Body of pancreas (tissue), 4 donors: ENCODE measurements at regions not wholly inside any gene's neighbourhood (a gene's known extent, or its start where the extent isn't known, plus 50 kb on each side); places are given as distances from the start of the nearest gene placed in this dataset.
A peak's percentile ranks its signal among the peaks of the same experiment; 100 is the strongest.

ENCODE experiments used
- CTCF ChIP-seq, 7 experiments: fragments of 450-650 bp in 4 of 7; fragments of 200-600 bp in 3 of 7; sonication (generic) in 3 of 7; IDR thresholded peaks; one replicate each; pipeline ENCODE4 v1.5.1; 2016 to 2019; ENCODE audit warnings: antibody characterized with exemption in 7 of 7
- POLR2A ChIP-seq, 3 donors: fragments of 450-650 bp; IDR thresholded peaks; one replicate each; pipeline ENCODE4 v1.6.1; 2016; ENCODE audit warnings: antibody characterized with exemption in 3 of 3, mild to moderate bottlenecking in 2 of 3

DNA sequence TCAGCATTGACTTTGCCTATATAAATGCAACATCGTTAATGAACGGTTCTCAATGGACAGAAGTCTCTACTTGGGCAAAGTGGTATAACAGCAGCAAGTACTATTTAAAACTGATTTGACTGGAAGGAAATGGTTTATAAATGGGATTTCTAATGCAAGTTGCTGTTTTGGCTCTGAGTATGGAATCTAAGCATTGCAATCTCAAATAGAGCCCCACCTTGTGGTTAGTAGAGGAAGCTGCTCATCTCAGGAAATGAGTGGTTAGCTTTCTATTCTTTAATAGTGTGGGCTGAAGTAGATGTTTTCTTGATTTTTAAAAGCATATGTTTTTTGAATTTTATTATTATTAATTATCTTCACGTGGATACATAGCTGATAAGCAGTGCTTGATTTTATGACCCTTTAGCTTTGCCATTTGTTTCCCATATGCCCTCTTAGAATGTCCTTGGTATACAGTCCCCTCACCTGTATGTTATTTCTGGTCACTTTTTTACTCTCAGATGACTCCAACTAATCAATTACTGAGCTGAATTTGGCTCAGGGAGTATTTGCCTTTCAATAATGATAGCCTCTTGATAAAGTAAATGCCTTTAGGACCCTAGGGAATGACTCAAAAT is 67.1 kb downstream of the OXSM start:
- TF ChIP-seq POLR2A (IDR thresholded peaks at IDR 0.05): no peak
- peak; percentile 44 to 75 (median 70) for TF ChIP-seq CTCF (IDR thresholded peaks at IDR 0.05)
